ENCODE measurements at regions not wholly inside any gene's neighbourhood (a gene's known extent, or its start where the extent isn't known, plus 50 kb on each side); places are given as distances from the start of the nearest gene placed in this dataset.

DNA sequence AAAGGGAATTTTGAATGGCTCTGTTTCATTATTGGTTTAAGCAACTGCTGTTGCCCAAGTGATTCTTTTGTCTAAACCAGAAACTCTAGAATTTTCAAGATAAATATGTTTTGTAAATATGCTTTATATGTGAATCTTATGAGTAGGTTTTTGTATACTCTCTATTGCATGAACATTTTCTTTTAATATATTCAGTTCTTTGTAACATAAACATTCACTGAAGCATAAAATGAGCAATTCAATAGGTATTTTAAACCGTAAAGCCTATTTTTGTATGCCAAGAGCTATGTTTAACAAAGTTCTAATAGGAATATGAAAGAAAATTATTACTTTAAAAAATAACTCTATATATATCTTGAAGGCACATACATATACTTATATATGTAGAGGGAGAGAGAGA is 293.1 kb downstream of the PSAT1 start:
- TF ChIP-seq CTCF (IDR thresholded peaks at IDR 0.05; ENCODE audit: low read depth, low read length) (no peak), EZH2phosphoT487 (IDR thresholded peaks at IDR 0.05; ENCODE audit: low read depth) (no peak)
